Activated T-cell treated with anti-CD3 and anti-CD28 coated beads, Interleukin-2, amount 50 U/mL, for 24 hours (primary cell): ENCODE measurements at regions not wholly inside any gene's neighbourhood (a gene's known extent, or its start where the extent isn't known, plus 50 kb on each side); places are given as distances from the start of the nearest gene placed in this dataset.
"Not testable (repeated sequence)": the region's sequence is repeated elsewhere in the genome, so short reads cannot be mapped to it uniquely, and the experiment has no call there.

ENCODE experiments used
- DNase-seq: peaks from one replicate; pipeline ENCODE4 v3.0.0-alpha.2; 2020
- H3K27ac Mint-ChIP-seq: 2 replicates; pipeline ENCODE4 v1.8.0; 2020; ENCODE audit warnings: mild to moderate bottlenecking, mixed read lengths
- H3K27me3 Mint-ChIP-seq: 2 replicates; pipeline ENCODE4 v1.8.0; 2020; ENCODE audit warnings: mixed read lengths
- H3K36me3 Mint-ChIP-seq: 2 replicates; pipeline ENCODE4 v1.8.0; 2020; ENCODE audit warnings: low read depth, mixed read lengths
- H3K4me1 Mint-ChIP-seq: 2 replicates; pipeline ENCODE4 v1.8.0; 2020; ENCODE audit warnings: low read depth, mixed read lengths
- H3K4me3 Mint-ChIP-seq: 2 replicates; pipeline ENCODE4 v1.8.0; 2020; ENCODE audit warnings: mild to moderate bottlenecking, moderate library complexity, mixed read lengths
- H3K9me3 Mint-ChIP-seq: 2 replicates; pipeline ENCODE4 v1.8.0; 2020; ENCODE audit warnings: mixed read lengths

- Mint-ChIP-seq H3K4me1 (no peaks in the 10 kb centered on the region), H3K4me3 (no peak overlapping the region), H3K27me3 (peaks cover 2% of the 10 kb centered on the region), H3K9me3 (no peaks in the 10 kb centered on the region), H3K27ac (no peak overlapping the region), H3K36me3 (no peaks in the 10 kb centered on the region)
- no peak for DNase-seq
These were observed 181.8 kb downstream of the PDCD6IP start for GRCh38 chr3:33980252-33980651.

- H3K9me3 Mint-ChIP-seq, result no peaks in the 10 kb centered on the region
- no peak for DNase-seq
- no peaks in the 10 kb centered on the region for H3K36me3 Mint-ChIP-seq
- no peak overlapping the region for H3K4me3 Mint-ChIP-seq
- H3K27ac Mint-ChIP-seq, result no peak overlapping the region
- peaks cover 10% of the 10 kb centered on the region for H3K4me1 Mint-ChIP-seq
- peaks cover 2% of the 10 kb centered on the region for H3K27me3 Mint-ChIP-seq
These were observed 183.9 kb downstream of the PDCD6IP start for GRCh38 chr3:33982269-33982798.

- H3K9me3 Mint-ChIP-seq, DNase-seq, H3K27ac Mint-ChIP-seq, H3K27me3 Mint-ChIP-seq, H3K36me3 Mint-ChIP-seq, H3K4me3 Mint-ChIP-seq: not testable (repeated sequence)
- H3K4me1 Mint-ChIP-seq, result peaks cover 10% of the 10 kb centered on the region
These were observed 184.5 kb downstream of the PDCD6IP start for GRCh38 chr3:33982949-33983348.

- no peak for DNase-seq
- no peaks in the 10 kb centered on the region for H3K36me3 Mint-ChIP-seq
- peaks cover 10% of the 10 kb centered on the region for H3K4me1 Mint-ChIP-seq
- no peak overlapping the region for H3K27ac Mint-ChIP-seq
- H3K9me3 Mint-ChIP-seq, result no peaks in the 10 kb centered on the region
- no peak overlapping the region for H3K4me3 Mint-ChIP-seq
- no peaks in the 10 kb centered on the region for H3K27me3 Mint-ChIP-seq
These were observed 190.8 kb downstream of the PDCD6IP start for GRCh38 chr3:33989229-33989628.

DNA sequence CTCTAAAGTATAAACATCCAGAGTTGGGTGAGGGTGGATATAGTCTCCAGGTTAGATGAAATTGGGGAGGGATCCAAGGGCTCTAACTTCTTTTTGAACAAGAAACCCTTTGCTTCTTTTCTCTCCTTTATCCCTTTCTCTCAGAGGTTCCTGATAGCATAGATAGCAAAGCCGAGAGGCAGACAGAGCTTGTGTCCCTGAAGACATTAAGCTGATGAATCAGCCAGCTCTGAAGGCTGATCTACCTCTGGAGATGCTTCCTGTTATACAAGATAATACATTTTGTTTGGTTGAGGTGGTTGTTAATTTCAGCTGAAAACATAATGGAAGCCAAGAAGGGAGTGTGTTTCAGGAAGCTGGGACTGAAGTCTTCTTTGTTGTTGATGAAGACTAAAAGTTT is 193.2 kb downstream of the PDCD6IP start:
- Mint-ChIP-seq H3K9me3 (peaks cover 3% of the 10 kb centered on the region), H3K4me3 (no peak overlapping the region), H3K4me1 (no peaks in the 10 kb centered on the region), H3K27me3 (no peaks in the 10 kb centered on the region), H3K27ac (no peak overlapping the region), H3K36me3 (no peaks in the 10 kb centered on the region)
- DNase-seq, result no peak

- H3K9me3 Mint-ChIP-seq, result peaks cover 3% of the 10 kb centered on the region
- H3K27ac Mint-ChIP-seq, result no peak overlapping the region
- H3K36me3 Mint-ChIP-seq, result no peaks in the 10 kb centered on the region
- no peaks in the 10 kb centered on the region for H3K27me3 Mint-ChIP-seq
- no peak for DNase-seq
- H3K4me1 Mint-ChIP-seq, result no peaks in the 10 kb centered on the region
- no peak overlapping the region for H3K4me3 Mint-ChIP-seq
These were observed 195.2 kb downstream of the PDCD6IP start for GRCh38 chr3:33993631-33994030.

- no peaks in the 10 kb centered on the region for H3K4me1 Mint-ChIP-seq
- H3K9me3 Mint-ChIP-seq, result peaks cover 3% of the 10 kb centered on the region
- H3K27me3 Mint-ChIP-seq, result no peaks in the 10 kb centered on the region
- no peak overlapping the region for H3K27ac Mint-ChIP-seq
- no peak overlapping the region for H3K4me3 Mint-ChIP-seq
- no peak for DNase-seq
- H3K36me3 Mint-ChIP-seq, result no peaks in the 10 kb centered on the region
These were observed 196.1 kb downstream of the PDCD6IP start for GRCh38 chr3:33994568-33994967.

DNA sequence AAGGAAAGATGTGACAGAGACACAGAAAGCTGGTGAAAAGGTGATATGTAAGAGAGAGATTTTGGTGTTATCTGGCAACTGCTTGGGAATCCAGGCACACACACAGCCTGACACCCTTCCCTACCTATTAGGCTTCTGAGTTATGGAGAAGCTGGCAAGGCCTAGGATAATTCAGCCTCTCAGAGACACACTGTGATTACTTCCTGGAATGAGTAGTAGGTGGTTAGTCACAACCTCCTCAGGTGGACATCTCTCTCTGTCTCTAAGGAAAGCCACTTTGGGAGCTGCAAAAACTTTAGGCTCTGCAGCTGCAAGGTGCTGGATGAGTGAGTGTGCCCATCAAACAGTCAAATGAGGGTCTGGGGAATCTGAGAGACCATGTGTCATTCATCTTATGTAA is 201.9 kb downstream of the PDCD6IP start:
- no peak for DNase-seq

GRCh38 chr3:34001022-34001421 is 202.6 kb downstream of the PDCD6IP start:
- Mint-ChIP-seq H3K4me3 (no peak overlapping the region), H3K27me3 (no peaks in the 10 kb centered on the region), H3K9me3 (no peaks in the 10 kb centered on the region), H3K27ac (no peak overlapping the region), H3K4me1 (peaks cover 2% of the 10 kb centered on the region), H3K36me3 (no peaks in the 10 kb centered on the region)
- no peak for DNase-seq

More for the DNA sequence above, 201.9 kb downstream of the PDCD6IP start:
- Mint-ChIP-seq H3K4me1 (peaks cover 2% of the 10 kb centered on the region), H3K4me3 (no peak overlapping the region), H3K9me3 (no peaks in the 10 kb centered on the region), H3K27ac (no peak overlapping the region), H3K36me3 (no peaks in the 10 kb centered on the region), H3K27me3 (no peaks in the 10 kb centered on the region)

DNA sequence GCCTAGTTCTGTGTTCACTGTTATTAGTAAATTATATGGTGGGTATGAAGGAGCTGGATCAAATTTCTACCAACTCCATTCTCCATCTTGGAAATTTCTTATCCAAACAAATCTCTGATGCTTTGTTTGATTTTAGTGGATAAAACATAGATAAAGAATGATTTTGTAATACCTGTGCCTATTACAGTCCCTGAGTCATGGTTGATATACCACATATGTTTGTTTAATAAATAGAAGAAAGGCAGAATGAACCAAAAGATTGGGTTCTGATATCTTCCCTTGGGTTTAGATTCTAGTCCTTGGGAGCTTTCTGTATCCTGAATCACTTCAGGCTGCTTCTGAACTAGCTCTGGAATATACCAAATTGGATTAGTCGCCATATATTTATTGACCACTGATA is 203.6 kb downstream of the PDCD6IP start:
- no peak overlapping the region for H3K27ac Mint-ChIP-seq
- H3K9me3 Mint-ChIP-seq, result no peaks in the 10 kb centered on the region
- H3K36me3 Mint-ChIP-seq, result no peaks in the 10 kb centered on the region
- H3K4me1 Mint-ChIP-seq, result peaks cover 2% of the 10 kb centered on the region
- no peak overlapping the region for H3K4me3 Mint-ChIP-seq
- H3K27me3 Mint-ChIP-seq, result no peaks in the 10 kb centered on the region
- no peak for DNase-seq

GRCh38 chr3:34002569-34003100 is 204.2 kb downstream of the PDCD6IP start:
- no peak for DNase-seq
- Mint-ChIP-seq H3K9me3 (no peaks in the 10 kb centered on the region), H3K36me3 (no peaks in the 10 kb centered on the region), H3K27me3 (no peaks in the 10 kb centered on the region), H3K27ac (no peak overlapping the region), H3K4me1 (peaks cover 2% of the 10 kb centered on the region), H3K4me3 (no peak overlapping the region)

GRCh38 chr3:34005886-34006285 is 207.5 kb downstream of the PDCD6IP start:
- Mint-ChIP-seq H3K4me1 (peaks cover 2% of the 10 kb centered on the region), H3K36me3 (no peaks in the 10 kb centered on the region), H3K9me3 (no peaks in the 10 kb centered on the region)

GRCh38 chr3:34008191-34008590 is 209.8 kb downstream of the PDCD6IP start:
- no peaks in the 10 kb centered on the region for H3K36me3 Mint-ChIP-seq
- DNase-seq, result no peak
- peaks cover 2% of the 10 kb centered on the region for H3K4me1 Mint-ChIP-seq
- H3K4me3 Mint-ChIP-seq, result no peak overlapping the region
- no peak overlapping the region for H3K27ac Mint-ChIP-seq
- no peaks in the 10 kb centered on the region for H3K27me3 Mint-ChIP-seq
- H3K9me3 Mint-ChIP-seq, result no peaks in the 10 kb centered on the region

More at GRCh38 chr3:34005886-34006285, 207.5 kb downstream of the PDCD6IP start:
- Mint-ChIP-seq H3K4me3 (no peak overlapping the region), H3K27me3 (no peaks in the 10 kb centered on the region), H3K27ac (no peak overlapping the region)
- DNase-seq, result no peak

DNA sequence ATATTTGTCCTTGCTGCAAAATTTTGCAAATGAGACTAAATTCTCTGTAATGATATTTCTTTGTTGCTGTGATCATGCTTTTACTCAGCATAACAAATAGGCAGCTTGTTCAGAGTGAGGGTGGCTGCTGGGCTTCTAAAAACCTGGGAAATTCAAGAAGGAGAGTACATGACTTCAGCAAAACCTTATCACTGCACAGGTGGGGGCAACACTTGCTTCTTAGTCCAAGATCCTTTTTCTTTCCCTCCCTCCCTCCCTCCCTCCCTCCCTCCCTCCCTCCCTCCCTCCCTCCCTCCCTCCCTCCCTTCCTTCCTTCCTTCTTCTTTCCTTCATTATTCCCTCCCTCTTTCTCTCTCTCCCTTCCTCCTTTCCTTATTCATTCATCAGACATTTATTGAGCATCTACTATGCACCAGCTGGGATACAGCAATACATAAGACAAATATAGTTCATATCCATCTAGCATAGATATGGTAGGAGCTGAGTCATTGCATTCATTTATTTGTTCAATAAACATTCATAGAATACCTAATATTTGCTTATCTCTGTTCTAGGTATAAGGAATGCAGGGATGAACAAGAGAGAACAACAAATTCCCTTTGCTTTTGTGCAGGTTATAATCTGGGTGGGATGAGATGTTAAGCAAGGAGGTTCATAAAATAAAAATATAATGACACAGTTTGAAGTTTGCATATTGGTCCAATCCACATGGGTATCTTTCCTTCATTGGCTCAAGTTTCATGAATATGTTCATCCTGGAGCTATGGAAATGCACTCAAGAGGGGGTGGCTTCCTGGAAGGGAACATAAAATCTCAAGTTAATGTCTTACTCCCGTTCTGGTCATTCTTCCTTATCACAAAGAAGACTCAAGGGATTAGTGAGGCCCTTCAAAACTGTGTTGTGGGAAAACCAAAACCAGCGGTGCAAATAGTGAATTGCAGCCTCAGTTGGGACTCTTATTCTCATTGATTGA is 210.7 kb downstream of the PDCD6IP start:
- no peaks in the 10 kb centered on the region for H3K27me3 Mint-ChIP-seq
- H3K36me3 Mint-ChIP-seq, result no peaks in the 10 kb centered on the region
- DNase-seq, result no peak
- H3K27ac Mint-ChIP-seq, result no peak overlapping the region
- H3K4me1 Mint-ChIP-seq, result no peaks in the 10 kb centered on the region
- H3K4me3 Mint-ChIP-seq, result no peak overlapping the region
- no peaks in the 10 kb centered on the region for H3K9me3 Mint-ChIP-seq
